Vagina (tissue), 2 donors: ENCODE measurements at regions not wholly inside any gene's neighbourhood (a gene's known extent, or its start where the extent isn't known, plus 50 kb on each side); places are given as distances from the start of the nearest gene placed in this dataset.

Experiments used
- POLR2A ChIP-seq, 2 donors: fragments of 450-650 bp; IDR thresholded peaks; one replicate each; pipeline ENCODE4 v1.6.1; 2017; ENCODE audit warnings: antibody characterized with exemption in 2 of 2, mild to moderate bottlenecking in 2 of 2, moderate library complexity in 2 of 2
- POLR2AphosphoS5 ChIP-seq, 2 donors: sonication (generic); formaldehyde crosslinking; IDR thresholded peaks; one replicate each; pipeline ENCODE4 v1.9.0; 2017; ENCODE audit warnings: antibody characterized with exemption in 2 of 2, mild to moderate bottlenecking in 2 of 2, low read depth in 1 of 2; ENCODE audit not compliant: insufficient read depth in 1 of 2
- TF ChIP-seq, protein P1 (sequence below), 3 experiments: fragments of 450-650 bp in 2 of 3; fragments of 200-600 bp in 1 of 3; sonication (generic) in 1 of 3; IDR thresholded peaks; one replicate each; pipeline ENCODE4 v1.5.1; 2017 to 2019; ENCODE audit warnings: antibody characterized with exemption in 3 of 3, mild to moderate bottlenecking in 2 of 3, moderate library complexity in 2 of 3

DNA sequence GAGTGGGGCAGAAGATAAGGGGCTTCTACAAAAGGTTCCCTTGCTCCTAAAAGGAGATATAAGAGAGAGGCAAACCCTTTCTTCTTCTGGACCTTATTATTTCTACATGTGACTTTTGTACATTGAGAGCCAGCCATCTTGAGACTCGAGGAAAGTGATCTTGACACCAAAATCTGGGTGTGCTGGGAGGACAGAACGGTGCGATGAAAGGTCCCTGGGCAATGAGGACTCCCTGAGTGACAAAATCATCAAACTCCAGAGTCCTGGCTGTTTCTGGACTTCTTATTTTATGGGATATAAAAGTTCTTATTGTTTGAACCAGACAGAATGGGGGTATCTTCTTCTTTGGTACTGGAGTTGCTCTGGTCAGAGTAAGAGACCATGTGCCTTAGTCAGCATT, 411.0 kb downstream of the ZNF536 start:
- TF ChIP-seq, protein P1, sequence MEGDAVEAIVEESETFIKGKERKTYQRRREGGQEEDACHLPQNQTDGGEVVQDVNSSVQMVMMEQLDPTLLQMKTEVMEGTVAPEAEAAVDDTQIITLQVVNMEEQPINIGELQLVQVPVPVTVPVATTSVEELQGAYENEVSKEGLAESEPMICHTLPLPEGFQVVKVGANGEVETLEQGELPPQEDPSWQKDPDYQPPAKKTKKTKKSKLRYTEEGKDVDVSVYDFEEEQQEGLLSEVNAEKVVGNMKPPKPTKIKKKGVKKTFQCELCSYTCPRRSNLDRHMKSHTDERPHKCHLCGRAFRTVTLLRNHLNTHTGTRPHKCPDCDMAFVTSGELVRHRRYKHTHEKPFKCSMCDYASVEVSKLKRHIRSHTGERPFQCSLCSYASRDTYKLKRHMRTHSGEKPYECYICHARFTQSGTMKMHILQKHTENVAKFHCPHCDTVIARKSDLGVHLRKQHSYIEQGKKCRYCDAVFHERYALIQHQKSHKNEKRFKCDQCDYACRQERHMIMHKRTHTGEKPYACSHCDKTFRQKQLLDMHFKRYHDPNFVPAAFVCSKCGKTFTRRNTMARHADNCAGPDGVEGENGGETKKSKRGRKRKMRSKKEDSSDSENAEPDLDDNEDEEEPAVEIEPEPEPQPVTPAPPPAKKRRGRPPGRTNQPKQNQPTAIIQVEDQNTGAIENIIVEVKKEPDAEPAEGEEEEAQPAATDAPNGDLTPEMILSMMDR (IDR thresholded peaks at IDR 0.05) = no peak
- TF ChIP-seq POLR2A (IDR thresholded peaks at IDR 0.05) = no peak
- no peak for TF ChIP-seq POLR2AphosphoS5 (IDR thresholded peaks at IDR 0.05; ENCODE audit: insufficient read depth in 1 of 2, low read depth in 1 of 2)
